OCI-LY3 (cell line): ENCODE measurements at regions not wholly inside any gene's neighbourhood (a gene's known extent, or its start where the extent isn't known, plus 50 kb on each side); places are given as distances from the start of the nearest gene placed in this dataset.

Experiments used
- H2AFZ ChIP-seq: fragments of 200-600, 300-600 bp; shearing (Covaris generic); 2 replicates; pipeline ENCODE4 v1.6.0; 2014; ENCODE audit warnings: antibody characterized with exemption, low read depth, low read length
- H3K27ac ChIP-seq: fragments of 200-600, 300-600 bp; sonication (generic); 2 replicates; pipeline ENCODE4 v1.5.1; 2014; ENCODE audit warnings: mild to moderate bottlenecking, low read length, moderate library complexity, mixed read lengths
- H3K27me3 ChIP-seq: fragments of 200-600, 300-600 bp; sonication (generic); 2 replicates; pipeline ENCODE4 v1.6.1; 2014; ENCODE audit warnings: low read depth, low read length, mixed read lengths
- H3K36me3 ChIP-seq: fragments of 200-600, 300-600 bp; sonication (generic); replicated peaks from 2 replicates; pipeline ENCODE3; 2014; ENCODE audit warnings: low read depth, low read length, mixed read lengths
- H3K4me1 ChIP-seq: fragments of 300-600, 200-600 bp; sonication (generic); 2 replicates; pipeline ENCODE4 v1.6.1; 2014; ENCODE audit warnings: low read length, mixed read lengths
- H3K4me2 ChIP-seq: fragments of 200-600, 300-600 bp; sonication (generic); 2 replicates; pipeline ENCODE4 v1.6.1; 2014; ENCODE audit warnings: low read length, mixed read lengths
- H3K4me3 ChIP-seq: fragments of 300-600, 200-600 bp; sonication (generic); 2 replicates; pipeline ENCODE4 v1.5.1; 2014; ENCODE audit warnings: antibody characterized with exemption, mild to moderate bottlenecking, low read length, moderate library complexity
- H3K79me2 ChIP-seq: fragments of 300-600, 200-600 bp; shearing (Covaris generic); 2 replicates; pipeline ENCODE4 v1.6.1; 2014; ENCODE audit warnings: mild to moderate bottlenecking, low read length, mixed read lengths
- H3K9ac ChIP-seq: fragments of 300-600, 200-600 bp; shearing (Covaris generic); 2 replicates; pipeline ENCODE4 v1.6.0; 2014; ENCODE audit warnings: mild to moderate bottlenecking, low read length, moderate library complexity
- H3K9me3 ChIP-seq: fragments of 200-600, 300-600 bp; shearing (Covaris generic); 2 replicates; pipeline ENCODE4 v1.6.1; 2014; ENCODE audit warnings: low read length, mixed read lengths; ENCODE audit not compliant: insufficient read depth
- H4K20me1 ChIP-seq: fragments of 200-600, 300-600 bp; sonication (generic); 2 replicates; pipeline ENCODE4 v1.6.1; 2016; ENCODE audit warnings: low read length, mixed read lengths; ENCODE audit not compliant: insufficient read depth
- EZH2phosphoT487 ChIP-seq: fragments of 200-600 bp; shearing (Covaris generic); IDR thresholded peaks from 2 replicates; pipeline ENCODE4 v1.6.1; 2018; ENCODE audit warnings: antibody characterized with exemption, mixed run types, low read depth
- TF ChIP-seq, protein P1 (sequence below): fragments of 200-600, 300-600 bp; sonication (generic); IDR thresholded peaks from 2 replicates; pipeline ENCODE4 v1.5.1; 2014; ENCODE audit warnings: antibody characterized with exemption, low read length, low read depth

DNA sequence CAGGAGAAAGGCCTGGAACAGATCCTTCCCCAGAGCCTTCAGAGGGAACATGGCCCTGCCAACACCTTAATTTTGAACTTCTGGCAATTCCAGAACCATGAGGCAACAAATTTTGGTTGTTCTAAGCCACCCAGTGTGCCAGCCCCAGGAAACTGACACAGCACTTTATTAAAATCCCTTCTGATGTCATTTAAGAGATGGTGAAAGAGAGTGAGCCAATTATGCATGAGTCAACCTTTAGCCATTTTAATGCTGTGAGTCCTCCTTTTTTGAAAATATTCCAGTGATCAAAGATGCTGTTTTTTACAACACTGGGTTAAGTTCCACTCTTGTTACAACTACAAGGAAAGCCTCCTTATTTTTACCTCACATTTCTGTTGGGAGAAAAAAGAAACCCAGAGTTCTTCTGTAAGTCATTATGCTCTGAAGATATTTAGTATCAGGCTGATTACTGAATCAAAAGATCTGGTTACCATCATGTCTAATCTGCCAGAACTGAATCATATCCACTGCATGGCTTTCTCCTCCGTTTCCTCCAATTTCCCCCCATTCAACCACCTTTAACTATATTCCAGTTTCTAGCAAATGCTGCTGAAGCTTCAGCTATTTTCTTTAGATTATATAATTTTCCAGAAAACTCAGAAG, 235.4 kb downstream of the TXNL1 start:
- H3K79me2 ChIP-seq: no peaks in the 10 kb centered on the region
- H2AFZ ChIP-seq: no peak overlapping the region
- H3K4me3 ChIP-seq: no peak overlapping the region
- no peaks in the 10 kb centered on the region for H3K4me1 ChIP-seq
- H3K27me3 ChIP-seq: no peaks in the 10 kb centered on the region
- H3K9ac ChIP-seq: no peak overlapping the region
- no peaks in the 10 kb centered on the region for H4K20me1 ChIP-seq
- H3K36me3 ChIP-seq: no peaks in the 10 kb centered on the region
- no peak overlapping the region for H3K27ac ChIP-seq
- no peak overlapping the region for H3K4me2 ChIP-seq
- no peak for TF ChIP-seq EZH2phosphoT487
- TF ChIP-seq, protein P1, sequence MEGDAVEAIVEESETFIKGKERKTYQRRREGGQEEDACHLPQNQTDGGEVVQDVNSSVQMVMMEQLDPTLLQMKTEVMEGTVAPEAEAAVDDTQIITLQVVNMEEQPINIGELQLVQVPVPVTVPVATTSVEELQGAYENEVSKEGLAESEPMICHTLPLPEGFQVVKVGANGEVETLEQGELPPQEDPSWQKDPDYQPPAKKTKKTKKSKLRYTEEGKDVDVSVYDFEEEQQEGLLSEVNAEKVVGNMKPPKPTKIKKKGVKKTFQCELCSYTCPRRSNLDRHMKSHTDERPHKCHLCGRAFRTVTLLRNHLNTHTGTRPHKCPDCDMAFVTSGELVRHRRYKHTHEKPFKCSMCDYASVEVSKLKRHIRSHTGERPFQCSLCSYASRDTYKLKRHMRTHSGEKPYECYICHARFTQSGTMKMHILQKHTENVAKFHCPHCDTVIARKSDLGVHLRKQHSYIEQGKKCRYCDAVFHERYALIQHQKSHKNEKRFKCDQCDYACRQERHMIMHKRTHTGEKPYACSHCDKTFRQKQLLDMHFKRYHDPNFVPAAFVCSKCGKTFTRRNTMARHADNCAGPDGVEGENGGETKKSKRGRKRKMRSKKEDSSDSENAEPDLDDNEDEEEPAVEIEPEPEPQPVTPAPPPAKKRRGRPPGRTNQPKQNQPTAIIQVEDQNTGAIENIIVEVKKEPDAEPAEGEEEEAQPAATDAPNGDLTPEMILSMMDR: no peak
- H3K9me3 ChIP-seq: no peaks in the 10 kb centered on the region

DNA sequence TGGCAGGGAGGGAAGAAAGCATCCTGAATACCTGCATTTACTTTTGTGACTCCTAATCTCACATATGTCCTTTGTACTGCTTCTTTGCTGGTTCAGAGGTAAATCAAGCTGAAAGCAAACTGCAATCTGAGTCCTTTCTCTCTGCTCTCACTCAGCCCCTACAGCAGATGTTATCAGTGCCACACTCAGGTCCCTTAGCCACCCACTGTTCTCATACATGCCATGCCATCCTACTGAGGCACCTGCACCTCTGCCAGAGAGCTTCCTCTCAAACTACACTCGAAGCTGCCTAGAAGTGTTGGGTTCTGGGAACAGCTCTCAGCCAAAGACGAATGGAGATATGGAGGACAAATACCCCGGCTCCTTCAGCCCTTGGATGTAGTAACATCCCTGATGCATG, 244.5 kb downstream of the TXNL1 start:
- no peak overlapping the region for H3K9ac ChIP-seq
- H3K4me1 ChIP-seq: no peaks in the 10 kb centered on the region
- no peak overlapping the region for H2AFZ ChIP-seq
- H3K9me3 ChIP-seq: no peaks in the 10 kb centered on the region
- no peak overlapping the region for H3K4me3 ChIP-seq
- 0 out of 2 replicates have a peak, but pooled peaks cover 3% of the 10 kb centered on the region for H3K27me3 ChIP-seq
- TF ChIP-seq EZH2phosphoT487: no peak
- H3K36me3 ChIP-seq: no peaks in the 10 kb centered on the region
- no peaks in the 10 kb centered on the region for H3K79me2 ChIP-seq
- H3K27ac ChIP-seq: no peak overlapping the region
- no peak overlapping the region for H3K4me2 ChIP-seq
- H4K20me1 ChIP-seq: no peaks in the 10 kb centered on the region

DNA sequence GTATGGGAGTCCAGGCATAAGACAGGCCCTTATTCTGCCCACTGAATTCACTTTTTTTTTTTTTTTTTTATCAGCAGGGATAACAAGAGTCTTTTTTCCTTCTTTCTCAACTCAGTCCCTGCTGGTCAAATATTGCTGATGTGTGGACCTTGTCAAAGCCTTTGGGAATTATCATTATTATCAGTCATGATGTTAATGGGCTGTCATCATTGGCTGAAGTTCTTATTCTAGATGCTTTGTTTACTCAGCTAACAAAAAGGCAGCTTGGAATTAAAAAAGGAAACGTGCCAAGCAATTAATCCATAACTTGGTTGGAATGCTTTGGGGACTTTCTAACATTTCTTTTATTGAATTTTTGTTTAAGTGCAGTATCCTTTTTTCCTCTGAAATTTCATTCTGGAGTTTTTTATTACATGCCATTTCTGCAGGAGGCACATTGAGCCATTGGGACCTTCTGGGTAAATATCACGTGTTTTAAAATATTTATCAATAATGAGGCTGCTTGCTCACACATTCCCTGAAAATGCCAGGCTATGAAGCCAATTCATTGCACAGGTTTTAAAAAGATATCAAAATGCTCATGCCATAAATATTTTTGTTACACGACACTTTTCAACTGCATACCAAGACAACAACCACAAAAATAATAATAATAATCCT, 246.3 kb downstream of the TXNL1 start:
- H3K36me3 ChIP-seq: no peaks in the 10 kb centered on the region
- no peaks in the 10 kb centered on the region for H3K79me2 ChIP-seq
- no peak overlapping the region for H3K27ac ChIP-seq
- no peaks in the 10 kb centered on the region for H4K20me1 ChIP-seq
- H3K4me2 ChIP-seq: no peak overlapping the region
- TF ChIP-seq EZH2phosphoT487: no peak
- TF ChIP-seq, protein P1: no peak
- H2AFZ ChIP-seq: no peak overlapping the region
- no peak overlapping the region for H3K4me3 ChIP-seq
- 0 out of 2 replicates have a peak, but pooled peaks cover 3% of the 10 kb centered on the region for H3K27me3 ChIP-seq
- no peaks in the 10 kb centered on the region for H3K9me3 ChIP-seq
- no peak overlapping the region for H3K9ac ChIP-seq
- no peaks in the 10 kb centered on the region for H3K4me1 ChIP-seq

DNA sequence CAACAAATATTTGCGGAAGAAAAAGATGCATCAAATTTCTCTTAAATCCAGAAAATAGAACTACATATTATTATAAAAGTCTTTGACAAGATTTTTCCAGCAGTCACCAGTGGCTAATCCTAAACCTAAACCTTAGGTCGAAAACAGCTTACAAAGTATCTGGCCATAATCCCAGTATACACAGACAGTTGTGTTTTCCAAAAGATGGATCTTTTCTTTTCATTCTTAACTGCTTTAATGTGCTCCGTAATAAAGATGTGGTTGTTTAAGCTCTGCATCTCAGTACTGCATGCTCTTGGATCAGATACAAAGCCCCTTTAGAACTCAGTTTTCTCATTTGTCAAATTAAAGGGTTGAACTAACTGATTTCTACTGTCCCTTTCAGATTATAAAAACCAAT, 247.8 kb downstream of the TXNL1 start:
- TF ChIP-seq, protein P1: no peak
- TF ChIP-seq EZH2phosphoT487: no peak
- Histone ChIP-seq H3K4me1 (no peaks in the 10 kb centered on the region), H3K9me3 (no peaks in the 10 kb centered on the region), H3K27ac (no peak overlapping the region), H3K79me2 (no peaks in the 10 kb centered on the region), H3K27me3 (0 out of 2 replicates have a peak, but pooled peaks cover 3% of the 10 kb centered on the region), H3K9ac (no peak overlapping the region), H3K36me3 (no peaks in the 10 kb centered on the region), H3K4me3 (no peak overlapping the region), H3K4me2 (no peak overlapping the region), H2AFZ (no peak overlapping the region), H4K20me1 (no peaks in the 10 kb centered on the region)
